ENCODE measurements at regions not wholly inside any gene's neighbourhood (a gene's known extent, or its start where the extent isn't known, plus 50 kb on each side); places are given as distances from the start of the nearest gene placed in this dataset.

DNA sequence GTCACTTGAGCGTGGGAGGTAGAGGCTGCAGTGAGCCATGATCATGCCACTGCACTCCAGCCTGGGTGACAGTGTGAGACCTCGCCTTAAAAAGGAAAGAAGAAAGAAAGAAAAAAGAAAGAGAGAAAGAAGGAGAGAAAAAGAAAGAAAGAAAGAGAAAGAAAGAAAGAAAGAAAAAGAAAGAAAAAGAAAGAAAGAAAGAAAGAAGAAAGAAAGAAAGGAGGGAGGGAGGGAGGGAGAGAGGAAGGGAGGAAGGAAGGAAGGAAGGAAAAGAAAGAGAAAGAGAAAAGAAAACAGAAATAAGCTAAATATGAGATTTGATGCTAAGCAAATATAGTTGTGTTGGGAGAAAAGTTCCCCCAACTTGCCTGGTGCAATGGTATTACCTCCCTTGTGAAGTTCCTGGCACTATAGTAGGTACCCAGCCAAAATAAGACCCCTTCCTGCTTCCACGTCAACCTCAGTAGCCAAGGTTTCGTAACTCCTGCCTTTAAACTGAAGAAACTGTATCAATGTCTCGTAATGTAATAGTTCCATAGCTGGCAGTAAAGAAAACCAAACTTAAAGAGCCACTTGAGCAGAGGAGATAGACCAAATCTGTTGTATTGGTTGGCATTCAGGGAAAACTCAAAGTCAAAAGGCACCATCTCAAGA, 88.1 kb upstream of the HNRNPU start:
- Histone ChIP-seq H3K9me3 (ENCODE audit: control insufficient read depth, low read length) (no peaks in the 10 kb centered on the region), H3K9ac (no peak overlapping the region), H3K4me3 (ENCODE audit: low read depth, low read length) (no peak overlapping the region), H3K27me3 (ENCODE audit: control insufficient read depth, insufficient read depth, low read length) (no peaks in the 10 kb centered on the region), H3K4me2 (ENCODE audit: low read length) (no peak overlapping the region), H3K36me3 (ENCODE audit: control insufficient read depth, insufficient read depth, low read length) (no peaks in the 10 kb centered on the region), H3K27ac (no peak overlapping the region), H2AFZ (no peak overlapping the region), H3K79me2 (no peaks in the 10 kb centered on the region), H3K4me1 (no peaks in the 10 kb centered on the region)
- TF ChIP-seq, protein P1, sequence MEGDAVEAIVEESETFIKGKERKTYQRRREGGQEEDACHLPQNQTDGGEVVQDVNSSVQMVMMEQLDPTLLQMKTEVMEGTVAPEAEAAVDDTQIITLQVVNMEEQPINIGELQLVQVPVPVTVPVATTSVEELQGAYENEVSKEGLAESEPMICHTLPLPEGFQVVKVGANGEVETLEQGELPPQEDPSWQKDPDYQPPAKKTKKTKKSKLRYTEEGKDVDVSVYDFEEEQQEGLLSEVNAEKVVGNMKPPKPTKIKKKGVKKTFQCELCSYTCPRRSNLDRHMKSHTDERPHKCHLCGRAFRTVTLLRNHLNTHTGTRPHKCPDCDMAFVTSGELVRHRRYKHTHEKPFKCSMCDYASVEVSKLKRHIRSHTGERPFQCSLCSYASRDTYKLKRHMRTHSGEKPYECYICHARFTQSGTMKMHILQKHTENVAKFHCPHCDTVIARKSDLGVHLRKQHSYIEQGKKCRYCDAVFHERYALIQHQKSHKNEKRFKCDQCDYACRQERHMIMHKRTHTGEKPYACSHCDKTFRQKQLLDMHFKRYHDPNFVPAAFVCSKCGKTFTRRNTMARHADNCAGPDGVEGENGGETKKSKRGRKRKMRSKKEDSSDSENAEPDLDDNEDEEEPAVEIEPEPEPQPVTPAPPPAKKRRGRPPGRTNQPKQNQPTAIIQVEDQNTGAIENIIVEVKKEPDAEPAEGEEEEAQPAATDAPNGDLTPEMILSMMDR (IDR thresholded peaks at IDR 0.05) = no peak

DNA sequence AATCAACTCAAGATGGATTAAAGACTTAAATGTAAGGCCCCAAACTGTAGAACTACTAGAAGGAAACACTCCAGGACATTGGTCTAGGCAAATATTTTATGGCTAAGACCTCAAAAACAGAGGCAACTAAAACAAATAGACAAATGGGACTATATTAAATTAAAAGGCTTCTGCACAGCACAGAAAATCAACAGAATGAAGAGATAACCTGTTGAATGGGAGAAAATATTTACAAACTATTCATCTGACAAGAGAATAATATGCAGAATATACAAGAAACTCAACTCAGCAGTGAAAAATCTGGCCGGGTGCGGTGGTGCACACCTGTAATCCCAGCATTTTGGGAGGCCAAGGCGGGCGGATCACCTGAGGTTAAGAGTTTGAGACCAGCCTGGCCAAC, 84.1 kb upstream of the HNRNPU start:
- Histone ChIP-seq H3K36me3 (ENCODE audit: control insufficient read depth, insufficient read depth, low read length) (no peaks in the 10 kb centered on the region), H3K9me3 (ENCODE audit: control insufficient read depth, low read length) (no peaks in the 10 kb centered on the region), H3K9ac (no peak overlapping the region), H3K79me2 (no peaks in the 10 kb centered on the region), H3K4me3 (ENCODE audit: low read depth, low read length) (no peak overlapping the region), H3K4me1 (no peaks in the 10 kb centered on the region), H3K4me2 (ENCODE audit: low read length) (no peak overlapping the region), H2AFZ (no peak overlapping the region), H3K27me3 (ENCODE audit: control insufficient read depth, insufficient read depth, low read length) (no peaks in the 10 kb centered on the region), H3K27ac (no peak overlapping the region)
- TF ChIP-seq, protein P1 (IDR thresholded peaks at IDR 0.05) = no peak

DNA sequence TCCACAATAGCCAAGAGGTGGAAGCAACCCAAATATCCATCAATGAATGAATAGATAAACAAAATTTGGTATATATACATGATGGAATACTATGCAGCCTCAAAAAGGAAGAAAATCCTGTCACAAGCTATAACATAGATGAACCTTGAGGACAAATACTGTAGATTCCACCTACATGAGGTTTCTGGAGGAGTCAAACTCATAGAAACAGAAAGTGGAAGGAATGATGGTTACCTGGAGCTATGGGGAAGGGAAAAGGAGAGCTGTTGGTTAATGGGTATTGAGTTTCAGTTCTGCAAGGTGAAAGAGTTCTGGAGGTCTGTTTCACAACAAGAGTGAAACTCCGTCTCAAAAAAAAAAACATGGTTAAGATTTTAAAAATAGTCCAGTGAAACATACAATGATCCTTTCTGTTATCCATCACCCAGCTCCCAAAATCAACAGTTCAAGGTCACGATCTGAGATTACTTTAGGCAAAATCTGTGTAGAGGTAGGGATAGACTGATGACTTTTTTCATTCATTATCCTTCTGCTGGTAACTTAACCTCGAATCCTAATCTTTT, 80.8 kb upstream of the HNRNPU start:
- H3K4me1 ChIP-seq = no peaks in the 10 kb centered on the region
- H3K4me2 ChIP-seq (ENCODE audit: low read length) = no peak overlapping the region
- TF ChIP-seq, protein P1 (IDR thresholded peaks at IDR 0.05) = no peak
- H3K36me3 ChIP-seq (ENCODE audit: control insufficient read depth, insufficient read depth, low read length) = no peaks in the 10 kb centered on the region
- H3K27ac ChIP-seq = no peak overlapping the region
- H3K9me3 ChIP-seq (ENCODE audit: control insufficient read depth, low read length) = no peaks in the 10 kb centered on the region
- no peaks in the 10 kb centered on the region for H3K79me2 ChIP-seq
- H3K27me3 ChIP-seq (ENCODE audit: control insufficient read depth, insufficient read depth, low read length) = no peaks in the 10 kb centered on the region
- H3K4me3 ChIP-seq (ENCODE audit: low read depth, low read length) = no peak overlapping the region
- H2AFZ ChIP-seq = no peak overlapping the region
- no peak overlapping the region for H3K9ac ChIP-seq

DNA sequence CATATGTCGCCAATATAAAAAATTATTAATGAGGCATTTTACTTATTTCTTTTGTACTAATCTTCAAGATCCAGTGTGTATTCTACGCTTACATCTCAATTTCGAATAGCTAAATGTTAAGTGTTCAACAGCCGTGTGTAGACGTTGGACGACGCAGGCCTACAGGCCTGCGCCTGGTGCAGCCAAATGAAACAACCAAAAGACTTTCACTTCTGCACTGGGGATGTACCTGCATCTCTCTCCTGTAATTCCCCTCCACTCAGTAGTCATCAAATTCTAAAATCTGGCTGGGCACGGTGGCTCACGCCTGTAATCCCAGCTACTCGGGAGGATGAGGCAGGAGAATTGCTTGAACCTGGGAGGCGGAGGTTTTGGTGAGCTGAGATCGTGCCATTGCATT, 76.8 kb upstream of the HNRNPU start:
- TF ChIP-seq, protein P1 (IDR thresholded peaks at IDR 0.05) = no peak
- H3K27me3 ChIP-seq (ENCODE audit: control insufficient read depth, insufficient read depth, low read length) = no peaks in the 10 kb centered on the region

DNA sequence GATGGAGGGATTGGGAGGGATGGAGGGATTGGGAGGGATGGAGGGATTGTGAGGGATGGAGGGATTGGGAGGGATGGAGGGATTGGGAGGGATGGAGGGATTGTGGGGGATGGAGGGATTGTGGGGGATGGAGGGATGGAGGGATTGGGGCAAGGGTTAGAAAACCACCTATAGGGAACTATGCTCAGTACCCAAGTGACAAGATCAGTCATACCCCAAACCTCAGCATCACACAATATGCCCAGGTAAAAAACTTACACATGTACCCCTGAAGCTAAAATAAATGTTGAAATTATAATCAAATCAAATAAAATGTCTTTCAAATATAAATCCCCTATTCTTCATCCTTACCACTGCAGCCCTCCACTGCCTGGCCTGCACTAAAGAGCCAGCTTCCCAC, 72.8 kb upstream of the HNRNPU start:
- Histone ChIP-seq H3K79me2 (no peaks in the 10 kb centered on the region), H3K9ac (no peak overlapping the region), H3K4me1 (no peaks in the 10 kb centered on the region), H3K36me3 (ENCODE audit: control insufficient read depth, insufficient read depth, low read length) (no peaks in the 10 kb centered on the region), H3K27me3 (ENCODE audit: control insufficient read depth, insufficient read depth, low read length) (no peaks in the 10 kb centered on the region), H3K27ac (no peak overlapping the region), H3K4me2 (ENCODE audit: low read length) (no peak overlapping the region), H3K9me3 (ENCODE audit: control insufficient read depth, low read length) (no peaks in the 10 kb centered on the region), H2AFZ (no peak overlapping the region), H3K4me3 (ENCODE audit: low read depth, low read length) (no peak overlapping the region)
- TF ChIP-seq, protein P1 (IDR thresholded peaks at IDR 0.05) = no peak

More for the DNA sequence above, 76.8 kb upstream of the HNRNPU start:
- Histone ChIP-seq H2AFZ (no peak overlapping the region), H3K9ac (no peak overlapping the region), H3K4me2 (ENCODE audit: low read length) (no peak overlapping the region), H3K27ac (no peak overlapping the region), H3K4me1 (no peaks in the 10 kb centered on the region), H3K4me3 (ENCODE audit: low read depth, low read length) (no peak overlapping the region), H3K36me3 (ENCODE audit: control insufficient read depth, insufficient read depth, low read length) (no peaks in the 10 kb centered on the region), H3K79me2 (no peaks in the 10 kb centered on the region), H3K9me3 (ENCODE audit: control insufficient read depth, low read length) (no peaks in the 10 kb centered on the region)

Data from parathyroid adenoma (tissue), 2 donors.